Fibroblast of lung (primary cell): ENCODE measurements at regions not wholly inside any gene's neighbourhood (a gene's known extent, or its start where the extent isn't known, plus 50 kb on each side); places are given as distances from the start of the nearest gene placed in this dataset.

Experiments
- DNase-seq, 2 donors: peaks; one replicate each; pipeline versions ENCODE4 v3.0.0 to v3.0.0-alpha.2; 2010; ENCODE audit warnings: low read depth in 2 of 2
- H2AFZ ChIP-seq: 2 replicates; pipeline ENCODE4 v1.5.1; 2012; ENCODE audit warnings: low read length, control low read depth, inconsistent platforms
- H3K27ac ChIP-seq: 2 replicates; pipeline ENCODE4 v1.5.1; 2011; ENCODE audit warnings: low read length, control low read depth; ENCODE audit not compliant: insufficient read depth
- H3K27me3 ChIP-seq: 2 replicates; pipeline ENCODE4 v1.5.1; 2011; ENCODE audit warnings: mild to moderate bottlenecking, low read length; ENCODE audit not compliant: control insufficient read depth, insufficient read depth
- H3K36me3 ChIP-seq: 2 replicates; pipeline ENCODE4 v1.5.1; 2011; ENCODE audit warnings: low read length; ENCODE audit not compliant: control insufficient read depth, insufficient read depth
- H3K4me1 ChIP-seq: 2 replicates; pipeline ENCODE4 v1.5.1; 2011; ENCODE audit warnings: low read length; ENCODE audit not compliant: control insufficient read depth, insufficient read depth; ENCODE audit errors: extremely low read depth
- H3K4me2 ChIP-seq: 2 replicates; pipeline ENCODE4 v1.5.1; 2011; ENCODE audit warnings: low read length, control low read depth; ENCODE audit not compliant: insufficient read depth; ENCODE audit errors: extremely low read depth
- H3K4me3 ChIP-seq, 4 experiments: fragments of 200-600 bp in 1 of 4; sonication (generic) in 1 of 4; replicated peaks in 1 of 4; 2 replicates each; pipeline ENCODE4 v1.5.1; 2011 to 2016; ENCODE audit warnings: low read length in 4 of 4, low read depth in 3 of 4, mild to moderate bottlenecking in 3 of 4, control low read depth in 2 of 4, inconsistent platforms in 1 of 4, mixed read lengths in 1 of 4; ENCODE audit not compliant: insufficient read depth in 1 of 4; ENCODE audit errors: control extremely low read depth in 1 of 4
- H3K79me2 ChIP-seq: 2 replicates; pipeline ENCODE4 v1.5.1; 2012; ENCODE audit warnings: mild to moderate bottlenecking, low read length, inconsistent platforms; ENCODE audit not compliant: control insufficient read depth, insufficient read depth
- H3K9ac ChIP-seq: 2 replicates; pipeline ENCODE4 v1.5.1; 2011; ENCODE audit warnings: mild to moderate bottlenecking, low read length, control low read depth; ENCODE audit not compliant: insufficient read depth
- H3K9me3 ChIP-seq: 2 replicates; pipeline ENCODE4 v1.5.1; 2012; ENCODE audit warnings: low read depth, low read length; ENCODE audit not compliant: control insufficient read depth, insufficient read depth
- H4K20me1 ChIP-seq: 2 replicates; pipeline ENCODE4 v1.5.1; 2011; ENCODE audit warnings: low read length; ENCODE audit not compliant: control insufficient read depth, insufficient read depth; ENCODE audit errors: extremely low read depth
- EZH2 ChIP-seq: IDR thresholded peaks from 2 replicates; pipeline ENCODE4 v1.5.1; 2012; ENCODE audit warnings: low read length, control low read depth, mild to moderate bottlenecking; ENCODE audit errors: missing control alignments
- TF ChIP-seq, protein P1 (sequence below), 2 donors: IDR thresholded peaks in 1 of 2; conservative IDR thresholded peaks in 1 of 2; 1 replicate in 1 of 2; 2 replicates in 1 of 2; pipeline ENCODE4 v1.5.1; 2011 to 2012; ENCODE audit warnings: low read length in 2 of 2, control low read depth in 1 of 2, inconsistent platforms in 1 of 2, low read depth in 1 of 2, mild to moderate bottlenecking in 1 of 2

DNA sequence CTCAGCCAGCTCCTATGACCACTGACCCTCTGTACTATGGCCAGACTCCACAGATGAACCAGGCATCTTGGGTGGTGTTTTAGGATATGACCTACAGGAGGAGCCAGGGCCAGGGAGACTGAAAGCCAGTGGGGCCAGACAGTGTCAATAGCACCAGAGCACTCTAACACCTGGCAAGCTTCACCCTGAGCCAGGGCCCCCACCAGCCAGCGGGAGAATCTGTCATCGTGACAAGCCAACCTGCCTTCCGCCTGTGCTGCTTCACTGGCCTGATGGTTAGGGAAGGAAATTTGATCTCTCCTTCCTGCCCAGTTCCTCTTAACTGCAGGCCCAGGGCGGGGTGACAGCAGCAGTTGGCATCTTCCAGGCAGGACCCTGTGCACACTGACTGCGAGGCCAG lies 222.4 kb downstream of the UQCRFS1 start:
- no peak overlapping the region for H3K9ac ChIP-seq
- H3K4me2 ChIP-seq = no peak overlapping the region
- no peaks in the 10 kb centered on the region for H3K9me3 ChIP-seq
- no peaks in the 10 kb centered on the region for H3K79me2 ChIP-seq
- no peak for TF ChIP-seq EZH2
- TF ChIP-seq, protein P1, sequence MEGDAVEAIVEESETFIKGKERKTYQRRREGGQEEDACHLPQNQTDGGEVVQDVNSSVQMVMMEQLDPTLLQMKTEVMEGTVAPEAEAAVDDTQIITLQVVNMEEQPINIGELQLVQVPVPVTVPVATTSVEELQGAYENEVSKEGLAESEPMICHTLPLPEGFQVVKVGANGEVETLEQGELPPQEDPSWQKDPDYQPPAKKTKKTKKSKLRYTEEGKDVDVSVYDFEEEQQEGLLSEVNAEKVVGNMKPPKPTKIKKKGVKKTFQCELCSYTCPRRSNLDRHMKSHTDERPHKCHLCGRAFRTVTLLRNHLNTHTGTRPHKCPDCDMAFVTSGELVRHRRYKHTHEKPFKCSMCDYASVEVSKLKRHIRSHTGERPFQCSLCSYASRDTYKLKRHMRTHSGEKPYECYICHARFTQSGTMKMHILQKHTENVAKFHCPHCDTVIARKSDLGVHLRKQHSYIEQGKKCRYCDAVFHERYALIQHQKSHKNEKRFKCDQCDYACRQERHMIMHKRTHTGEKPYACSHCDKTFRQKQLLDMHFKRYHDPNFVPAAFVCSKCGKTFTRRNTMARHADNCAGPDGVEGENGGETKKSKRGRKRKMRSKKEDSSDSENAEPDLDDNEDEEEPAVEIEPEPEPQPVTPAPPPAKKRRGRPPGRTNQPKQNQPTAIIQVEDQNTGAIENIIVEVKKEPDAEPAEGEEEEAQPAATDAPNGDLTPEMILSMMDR (conservative IDR thresholded peaks at IDR 0.05 in 1 of 2, IDR thresholded peaks at IDR 0.05 in 1 of 2; ENCODE audit: low read depth in 1 of 2, low read length in 2 of 2) = no peak
- no peaks in the 10 kb centered on the region for H3K27me3 ChIP-seq
- no peaks in the 10 kb centered on the region for H4K20me1 ChIP-seq
- no peak overlapping the region for H3K4me3 ChIP-seq
- H3K4me1 ChIP-seq = no peaks in the 10 kb centered on the region
- H3K27ac ChIP-seq = no peak overlapping the region
- no peak overlapping the region for H2AFZ ChIP-seq
- H3K36me3 ChIP-seq = no peaks in the 10 kb centered on the region
- DNase-seq = no peak

DNA sequence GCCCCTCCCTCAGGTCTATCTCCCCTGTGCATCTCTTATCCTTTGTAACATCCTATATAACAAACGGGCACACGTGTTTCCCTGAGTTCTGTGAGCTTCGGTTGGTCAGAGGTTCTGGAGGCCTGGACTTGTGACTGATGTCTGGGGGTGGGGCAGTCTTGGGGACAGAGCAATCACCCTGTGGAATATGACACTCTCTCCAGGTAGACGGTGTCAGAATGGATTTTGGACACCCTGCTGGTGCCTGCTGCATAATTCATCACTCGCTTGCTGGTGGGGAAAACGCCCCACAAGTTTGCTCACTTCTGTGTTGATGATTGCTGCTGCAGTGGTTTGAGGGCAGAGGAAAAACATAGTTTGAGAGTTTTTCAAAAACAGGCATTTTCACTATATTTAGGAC lies 223.2 kb downstream of the UQCRFS1 start:
- Histone ChIP-seq H2AFZ (no peak overlapping the region), H3K27me3 (no peaks in the 10 kb centered on the region), H4K20me1 (no peaks in the 10 kb centered on the region), H3K4me2 (no peak overlapping the region), H3K9ac (no peak overlapping the region), H3K9me3 (no peaks in the 10 kb centered on the region), H3K4me1 (no peaks in the 10 kb centered on the region), H3K36me3 (no peaks in the 10 kb centered on the region), H3K79me2 (no peaks in the 10 kb centered on the region), H3K27ac (no peak overlapping the region), H3K4me3 (no peak overlapping the region)
- DNase-seq = no peak
- no peak for TF ChIP-seq EZH2
- TF ChIP-seq, protein P1 (conservative IDR thresholded peaks at IDR 0.05 in 1 of 2, IDR thresholded peaks at IDR 0.05 in 1 of 2; ENCODE audit: low read depth in 1 of 2, low read length in 2 of 2) = no peak

DNA sequence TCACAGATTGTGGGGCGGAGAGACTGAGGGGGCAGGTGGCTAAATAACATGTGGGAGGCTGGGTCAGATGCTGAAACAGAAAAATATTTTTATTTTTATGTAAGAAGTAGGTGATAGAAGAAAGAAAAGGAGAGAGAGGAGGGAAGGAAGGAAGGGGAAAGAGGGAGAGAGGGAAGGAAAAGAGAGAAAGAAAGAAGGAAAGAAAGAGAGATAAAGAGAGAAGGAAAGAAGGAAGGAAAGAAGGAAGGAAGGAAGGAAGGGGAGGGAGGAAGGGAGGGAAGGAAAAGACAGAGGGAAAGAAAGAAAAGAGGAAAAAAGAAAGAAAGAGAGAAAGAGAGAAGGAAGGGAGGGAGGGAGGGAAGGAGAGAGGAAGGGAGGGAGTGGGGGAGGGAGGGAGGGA lies 224.9 kb downstream of the UQCRFS1 start:
- no peaks in the 10 kb centered on the region for H3K4me1 ChIP-seq
- H2AFZ ChIP-seq = no peak overlapping the region
- H3K4me2 ChIP-seq = no peak overlapping the region
- DNase-seq = no peak
- H3K9ac ChIP-seq = no peak overlapping the region
- no peaks in the 10 kb centered on the region for H3K36me3 ChIP-seq
- H3K27ac ChIP-seq = no peak overlapping the region
- no peaks in the 10 kb centered on the region for H4K20me1 ChIP-seq
- no peak overlapping the region for H3K4me3 ChIP-seq
- TF ChIP-seq, protein P1 (conservative IDR thresholded peaks at IDR 0.05 in 1 of 2, IDR thresholded peaks at IDR 0.05 in 1 of 2; ENCODE audit: low read depth in 1 of 2, low read length in 2 of 2) = no peak
- no peak for TF ChIP-seq EZH2
- no peaks in the 10 kb centered on the region for H3K79me2 ChIP-seq
- no peaks in the 10 kb centered on the region for H3K27me3 ChIP-seq
- H3K9me3 ChIP-seq = no peaks in the 10 kb centered on the region
